GM12891 (cell line): ENCODE measurements at regions not wholly inside any gene's neighbourhood (a gene's known extent, or its start where the extent isn't known, plus 50 kb on each side); places are given as distances from the start of the nearest gene placed in this dataset.
A peak's percentile ranks its signal among the peaks of the same experiment; 100 is the strongest.

Source experiments
- DNase-seq: peaks from one replicate; pipeline ENCODE4 v3.0.0; 2011; ENCODE audit warnings: low spot score; ENCODE audit not compliant: insufficient read length
- FAIRE-seq: peaks from 2 replicates; lab custom pipeline; 2011; peaks lifted over from hg19 to GRCh38; lab: Jason Lieb, UNC
- PAX5 ChIP-seq: IDR thresholded peaks from 2 replicates; pipeline ENCODE4 v1.6.1; 2011; ENCODE audit warnings: low read length, moderate library complexity, mild to moderate bottlenecking; ENCODE audit not compliant: insufficient read depth, severe bottlenecking
- POLR2A ChIP-seq: IDR thresholded peaks from 2 replicates; pipeline ENCODE4 v1.6.1; 2011; ENCODE audit warnings: low read depth, low read length, control low read depth
- POLR2AphosphoS5 ChIP-seq: IDR thresholded peaks from 2 replicates; pipeline ENCODE4 v1.6.1; 2011; ENCODE audit warnings: low read depth, low read length, control low read depth
- POU2F2 ChIP-seq: IDR thresholded peaks from 2 replicates; pipeline ENCODE4 v1.6.1; 2011; ENCODE audit warnings: low read depth, mild to moderate bottlenecking, control low read depth, low read length, moderate library complexity
- SPI1 ChIP-seq: IDR thresholded peaks from 2 replicates; pipeline ENCODE4 v1.6.1; 2011; ENCODE audit warnings: low read depth, low read length, control low read depth
- TAF1 ChIP-seq: IDR thresholded peaks from 2 replicates; pipeline ENCODE4 v1.6.1; 2011; ENCODE audit warnings: low read depth, low read length, control low read depth

DNA sequence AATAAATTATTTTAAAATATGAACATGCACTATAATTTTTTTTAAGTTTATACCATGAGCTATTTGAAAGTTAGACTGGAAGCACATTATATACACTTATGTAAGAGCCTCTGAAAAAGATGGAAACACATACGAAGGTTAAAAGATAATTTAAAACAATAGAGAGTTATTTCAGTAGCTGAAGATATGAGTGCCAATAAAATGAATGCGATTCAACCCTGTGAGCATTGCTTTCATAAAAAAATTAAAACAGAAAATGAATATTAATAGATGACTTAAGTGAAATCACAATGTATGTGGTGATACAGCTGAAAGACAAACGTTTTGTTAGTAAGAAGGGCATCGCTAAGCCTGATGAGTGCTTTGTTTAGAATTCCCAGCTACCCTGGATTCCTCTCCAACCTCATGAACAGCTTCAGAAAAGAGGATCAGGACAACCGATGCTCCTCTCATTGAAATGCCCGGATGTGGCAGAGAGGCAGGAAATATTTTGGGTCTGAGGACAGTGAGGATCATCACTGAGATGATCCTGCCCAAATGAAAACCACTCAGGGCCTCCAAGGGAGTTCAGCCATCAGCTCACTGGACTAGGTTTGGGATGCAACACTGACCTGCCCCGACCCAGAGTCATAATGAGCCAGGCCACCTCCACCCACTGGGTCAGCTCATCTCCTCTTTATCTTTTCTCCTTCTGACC, 60.2 kb upstream of the TOP3B start:
- FAIRE-seq (no peak), DNase-seq (no peak)
- TF ChIP-seq POLR2A = no peak
- TF ChIP-seq POU2F2 = no peak
- no peak for TF ChIP-seq TAF1
- TF ChIP-seq SPI1 = no peak

DNA sequence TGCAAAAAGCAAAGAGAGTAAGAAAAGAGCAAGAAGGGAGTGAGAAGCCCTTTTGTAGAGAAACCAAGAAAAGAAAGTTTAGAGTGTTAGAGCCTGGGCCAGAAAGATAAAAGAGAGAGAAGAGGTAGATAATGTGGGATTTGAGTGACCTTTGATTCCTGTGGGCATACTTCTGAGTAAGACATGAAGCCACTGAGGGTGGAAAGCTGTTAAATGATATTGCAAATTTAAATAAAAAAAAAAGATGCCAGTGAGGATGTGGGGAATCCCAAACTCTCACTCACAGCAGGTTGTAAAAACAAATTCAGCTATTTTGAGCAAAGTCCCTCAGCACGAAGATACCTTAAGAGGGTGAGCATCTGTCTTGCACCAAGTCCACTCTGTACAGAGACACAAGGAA, 59.4 kb upstream of the TOP3B start:
- DNase-seq = no peak
- no peak for TF ChIP-seq POLR2AphosphoS5
- peak; percentile 35; the same call in 1 of the 2 replicates for TF ChIP-seq POU2F2
- FAIRE-seq = peak; percentile 68

DNA sequence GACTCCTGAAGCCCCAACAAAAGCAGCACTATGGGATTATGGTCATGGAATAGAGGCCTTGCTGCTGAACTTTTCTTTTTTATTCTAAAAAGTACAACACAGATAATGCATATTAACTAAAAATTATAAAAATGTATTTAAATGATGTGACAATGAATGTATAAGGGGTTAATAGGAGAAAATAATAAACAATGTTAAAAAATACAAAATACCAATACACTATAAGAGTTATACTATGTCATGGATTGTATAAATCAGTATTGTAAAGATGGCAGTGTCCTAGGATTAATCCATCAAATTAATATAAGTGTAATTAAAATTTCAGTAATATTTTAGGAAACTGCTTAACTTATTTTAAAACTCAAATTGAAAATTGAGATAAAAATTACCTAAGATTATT, 58.3 kb upstream of the TOP3B start:
- no peak for DNase-seq
- FAIRE-seq = no peak
- TF ChIP-seq PAX5 (no peak), POLR2A (no peak), SPI1 (no peak), POLR2AphosphoS5 (no peak), TAF1 (no peak), POU2F2 (no peak)

DNA sequence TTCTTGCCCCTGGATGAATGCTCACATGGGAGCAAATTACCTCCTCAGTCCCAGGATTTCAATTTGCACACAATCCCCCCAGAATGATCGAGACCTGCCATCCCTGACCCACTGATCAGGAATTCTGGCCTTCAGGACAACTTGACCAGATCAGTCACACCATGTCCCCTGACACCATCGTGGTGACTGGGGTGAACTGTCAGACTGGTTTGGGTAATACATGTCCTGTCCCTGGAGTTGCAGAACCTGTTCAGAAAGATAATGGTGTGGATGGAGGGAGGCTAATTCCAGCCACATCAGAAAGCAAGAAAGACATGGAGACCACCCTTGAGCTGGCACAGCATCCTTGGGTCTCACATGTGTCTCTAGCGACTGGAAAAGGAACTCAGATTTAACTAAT, 57.9 kb upstream of the TOP3B start:
- DNase-seq (no peak), FAIRE-seq (peak; percentile 80)
- TF ChIP-seq POU2F2 = no peak

DNA sequence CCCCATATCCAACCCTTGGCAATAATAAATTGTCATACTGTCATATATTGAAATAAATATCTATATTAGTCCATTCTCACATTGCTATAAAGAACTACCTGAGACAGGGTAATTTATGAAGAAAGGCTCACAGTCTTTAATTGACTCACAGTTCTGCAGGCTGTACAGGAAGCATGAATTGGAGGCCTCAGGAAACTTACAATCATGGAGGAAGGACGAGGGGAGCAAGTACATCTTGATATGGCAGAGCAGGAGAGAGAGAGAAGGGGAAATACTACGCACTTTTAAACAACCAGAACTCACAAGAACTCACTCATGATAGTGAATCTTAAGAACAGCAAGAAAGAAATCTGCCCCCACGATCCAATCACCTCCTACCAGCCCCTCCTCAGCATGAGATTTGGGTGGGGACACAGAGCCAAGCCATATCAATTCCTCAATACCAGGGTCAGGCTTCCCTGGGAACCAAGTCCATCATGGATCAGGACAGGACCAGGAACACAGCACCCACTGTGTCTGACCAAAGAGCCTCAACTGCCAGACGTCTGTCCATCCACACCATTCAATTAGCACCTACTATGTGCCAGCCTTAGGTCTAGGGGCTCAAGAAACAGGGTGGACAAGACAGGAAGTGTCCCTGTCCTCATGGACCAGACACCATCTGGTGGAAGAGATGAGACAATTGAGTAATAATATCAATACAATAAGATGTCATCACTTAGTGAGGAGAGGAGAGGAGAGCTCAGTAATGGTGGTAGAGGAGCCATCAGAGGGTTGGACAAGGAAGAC, 56.9 kb upstream of the TOP3B start:
- FAIRE-seq (no peak), DNase-seq (no peak)
- TF ChIP-seq SPI1 (no peak), POLR2A (no peak), POLR2AphosphoS5 (no peak)

DNA sequence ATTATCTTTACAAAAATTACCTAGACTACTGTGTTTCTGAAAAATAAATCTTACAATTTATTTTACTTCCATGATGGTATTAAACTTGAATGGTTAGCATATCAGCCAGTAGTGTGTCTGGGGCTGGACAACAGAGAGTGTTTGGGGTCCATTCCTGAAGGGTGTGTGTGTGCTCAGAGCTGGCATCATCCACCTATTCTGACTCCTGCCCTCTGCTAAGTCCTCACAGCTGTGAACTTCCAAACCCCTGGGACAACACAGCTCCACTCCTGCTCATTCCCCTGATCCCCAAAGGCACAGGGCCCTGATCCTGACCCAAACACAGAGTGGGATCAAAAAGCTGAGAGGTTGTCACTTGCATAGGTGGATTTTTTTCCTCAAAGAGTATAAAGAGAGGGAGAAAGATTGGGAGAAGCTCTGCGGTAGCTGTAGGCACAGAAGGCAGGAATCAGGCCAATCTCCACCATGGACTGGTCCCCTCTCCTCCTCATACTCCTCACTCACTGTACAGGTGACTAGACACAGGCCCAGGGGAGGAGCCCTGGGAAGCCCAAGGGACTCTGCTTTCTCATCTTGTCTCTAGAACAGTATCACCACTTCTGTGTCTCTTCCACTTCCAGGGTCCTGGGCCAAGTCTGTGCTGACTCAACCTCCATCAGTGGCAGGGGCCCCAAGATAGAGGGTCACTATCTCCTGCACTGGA, 55.7 kb upstream of the TOP3B start:
- DNase-seq (no peak), FAIRE-seq (no peak)
- TF ChIP-seq POLR2A = no peak
- TF ChIP-seq TAF1 = no peak
- no peak for TF ChIP-seq SPI1
- TF ChIP-seq PAX5 = no peak
- no peak for TF ChIP-seq POLR2AphosphoS5
- no peak for TF ChIP-seq POU2F2

DNA sequence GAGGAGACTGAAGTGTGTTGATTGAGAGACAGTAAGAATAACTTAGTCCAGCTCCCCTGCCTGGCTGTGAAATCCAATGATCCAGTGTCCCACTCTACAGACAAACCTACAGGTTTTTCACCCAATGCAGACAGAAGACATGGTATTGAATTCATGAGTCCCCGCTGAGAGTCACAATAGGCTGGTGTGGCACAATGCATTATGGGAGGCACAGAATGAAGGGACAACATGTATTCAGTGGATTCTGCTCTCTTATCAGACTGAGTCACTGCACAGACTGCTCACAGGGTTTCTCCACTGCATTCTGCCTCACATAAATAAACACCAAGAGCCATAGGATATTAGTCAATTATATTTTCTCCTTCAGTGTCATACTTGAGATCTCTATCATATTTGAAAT, 55.2 kb upstream of the TOP3B start:
- TF ChIP-seq SPI1 (no peak), TAF1 (no peak), POU2F2 (no peak), POLR2A (no peak), POLR2AphosphoS5 (no peak), PAX5 (no peak)
- FAIRE-seq = peak; percentile 28
- no peak for DNase-seq

DNA sequence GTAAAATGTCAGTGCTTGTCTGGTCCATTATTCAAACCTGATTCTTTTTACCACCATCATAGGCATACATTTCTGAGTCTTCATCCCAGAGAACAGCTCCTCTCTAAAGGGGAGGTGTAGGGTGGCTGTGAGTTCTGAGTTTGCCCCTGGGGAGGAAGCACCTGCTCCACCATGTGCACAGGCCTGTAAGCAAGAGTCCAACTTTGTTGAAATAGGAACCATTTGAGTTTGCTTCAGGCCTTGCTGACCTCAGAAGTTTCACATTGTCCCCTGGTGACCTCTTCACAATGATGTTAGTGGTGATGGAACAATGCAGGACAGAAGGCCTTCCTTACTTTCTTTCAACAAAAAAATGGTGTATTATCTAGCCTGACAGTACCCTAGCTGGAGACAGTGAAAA, 54.6 kb upstream of the TOP3B start:
- no peak for TF ChIP-seq POLR2A
- FAIRE-seq (peak; percentile 64), DNase-seq (no peak)

DNA sequence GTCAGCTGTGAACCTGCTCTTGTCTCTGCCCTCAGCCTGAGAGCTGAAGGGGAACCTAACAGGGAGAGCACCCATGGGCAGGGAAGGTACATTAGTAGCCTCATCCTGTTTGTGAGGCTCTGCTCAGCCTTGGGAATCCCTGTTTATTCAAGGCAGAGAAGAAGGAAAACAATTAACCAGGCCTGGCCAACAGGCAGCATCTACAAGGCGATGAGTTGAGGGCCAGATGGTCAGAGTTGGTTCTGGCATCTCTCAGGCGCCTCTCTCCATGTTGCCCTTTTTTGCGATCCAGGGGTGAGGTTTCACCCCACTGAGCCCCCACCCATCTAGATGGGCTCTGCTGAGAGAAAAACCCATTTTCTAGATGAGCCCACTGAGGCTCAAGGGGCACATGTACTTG, 54.0 kb upstream of the TOP3B start:
- TF ChIP-seq POU2F2 (no peak), PAX5 (no peak), TAF1 (no peak), POLR2A (no peak), SPI1 (no peak), POLR2AphosphoS5 (no peak)

DNA sequence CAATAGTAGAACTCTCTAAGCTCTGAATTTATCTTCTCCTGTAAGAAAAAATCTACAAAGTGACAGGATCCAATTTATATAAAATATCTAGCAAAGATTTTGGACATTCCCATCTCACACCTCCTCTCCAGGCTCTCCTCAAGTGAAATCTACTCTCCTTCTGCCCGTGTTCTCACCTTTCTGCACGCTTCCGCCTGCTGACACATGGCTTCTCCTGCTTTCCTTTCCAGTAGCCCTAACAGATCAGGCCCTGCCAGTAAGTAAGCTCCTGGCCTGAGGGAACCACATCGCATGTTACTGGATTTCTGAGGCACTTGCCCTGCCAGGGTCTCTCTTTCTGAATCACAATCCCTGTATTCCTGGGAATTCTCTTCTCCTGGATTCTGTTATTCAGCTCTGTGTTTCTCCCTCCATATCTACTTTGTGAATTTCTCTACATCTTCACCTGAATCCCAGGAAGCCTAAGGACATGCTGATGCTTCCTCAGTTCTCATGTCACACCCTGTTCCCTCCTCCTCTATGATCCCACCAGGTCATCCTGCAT, 53.3 kb upstream of the TOP3B start:
- DNase-seq (no peak), FAIRE-seq (no peak)
- no peak for TF ChIP-seq SPI1
- TF ChIP-seq TAF1 = no peak
- TF ChIP-seq POLR2AphosphoS5 = no peak
- TF ChIP-seq POLR2A = no peak
- no peak for TF ChIP-seq POU2F2
- TF ChIP-seq PAX5 = no peak

More for the DNA sequence above, 54.0 kb upstream of the TOP3B start:
- FAIRE-seq (no peak), DNase-seq (no peak)
